K562 (cell line): ENCODE measurements at regions not wholly inside any gene's neighbourhood (a gene's known extent, or its start where the extent isn't known, plus 50 kb on each side); places are given as distances from the start of the nearest gene placed in this dataset.

Source experiments
- ATAC-seq: fragments of 200-7000 bp; cut with Tn5 transposase; 3 replicates; pipeline ENCODE4 v1.9.1; 2020; ENCODE audit warnings: moderate library complexity
- BruUV-seq: library from RNA; stranded (reverse); fragments of 400-500 nt; replicated peaks from 2 replicates; lab custom pipeline; 2021; lab: Mats Ljungman, UMichigan
- CTCF ChIA-PET: fragments of 300-600 bp; formaldehyde crosslinking; extraction: SDS; loops from one replicate; lab custom pipeline; 2021; ENCODE audit warnings: low intra/inter-chr PET ratio; lab: Yijun Ruan, JAX
- POLR2A ChIA-PET: fragments of 300-600, 350-650 bp; sonication (Branson Sonifier 250); formaldehyde crosslinking; extraction: SDS; loops from one replicate; lab custom pipeline; 2021; ENCODE audit warnings: antibody characterized with exemption, inconsistent platforms; lab: Yijun Ruan, JAX
- DNase-seq, 4 experiments: peaks; one replicate each; pipeline versions ENCODE4 v3.0.0 to v3.0.0-alpha.2; 2011 to 2018; ENCODE audit warnings: low spot score in 3 of 4, mixed read lengths in 3 of 4; ENCODE audit errors: extremely low read depth in 1 of 4
- FAIRE-seq: peaks from 2 replicates; lab custom pipeline; 2011; peaks lifted over from hg19 to GRCh38; lab: Jason Lieb, UNC
- H2AFZ ChIP-seq: 2 replicates; pipeline ENCODE4 v1.6.0; 2011; ENCODE audit warnings: low read depth, low read length, control low read depth, inconsistent platforms
- H3K27ac ChIP-seq: fragments of 200-600 bp; 3 replicates; pipeline ENCODE4 v1.8.0; 2011; ENCODE audit warnings: low read depth, mild to moderate bottlenecking, control low read depth, inconsistent platforms, low read length, moderate library complexity, mixed read lengths; ENCODE audit errors: extremely low read depth
- H3K27me3 ChIP-seq, 2 experiments: fragments of 300-600 bp in 1 of 2; 2 replicates in 1 of 2; 3 replicates in 1 of 2; pipeline versions ENCODE4 v1.6.0 to v1.8.0; 2011; ENCODE audit warnings: inconsistent platforms in 2 of 2, low read length in 2 of 2, mild to moderate bottlenecking in 1 of 2, mixed read lengths in 1 of 2, moderate library complexity in 1 of 2; ENCODE audit not compliant: control insufficient read depth in 2 of 2, insufficient read depth in 2 of 2
- H3K36me3 ChIP-seq: fragments of 300-600 bp; 3 replicates; pipeline ENCODE4 v1.8.0; 2011; ENCODE audit warnings: mild to moderate bottlenecking, low read length, inconsistent platforms; ENCODE audit not compliant: control insufficient read depth, insufficient read depth
- H3K4me1 ChIP-seq, 2 experiments: fragments of 200-600 bp in 1 of 2; replicated peaks in 1 of 2; 2 replicates in 1 of 2; 3 replicates in 1 of 2; pipeline versions ENCODE4 v1.5.1 to v1.8.0; 2011; ENCODE audit warnings: inconsistent platforms in 2 of 2, low read length in 2 of 2, mild to moderate bottlenecking in 1 of 2, mixed read lengths in 1 of 2, moderate library complexity in 1 of 2; ENCODE audit not compliant: control insufficient read depth in 2 of 2, insufficient read depth in 2 of 2
- H3K4me2 ChIP-seq: 2 replicates; pipeline ENCODE4 v1.6.1; 2011; ENCODE audit warnings: low read length, control low read depth, inconsistent platforms, mixed read lengths; ENCODE audit not compliant: insufficient read depth
- H3K4me3 ChIP-seq: fragments of 200-600 bp; sonication (generic), shearing (Covaris generic); 2 replicates; pipeline ENCODE4 v1.5.1; 2016; ENCODE audit warnings: control low read depth, inconsistent platforms
- H3K79me2 ChIP-seq: fragments of 200-600 bp; 3 replicates; pipeline ENCODE4 v1.8.0; 2011; ENCODE audit warnings: low read length, inconsistent platforms; ENCODE audit not compliant: control insufficient read depth, insufficient read depth
- H3K9ac ChIP-seq, 2 experiments: 2 replicates each; pipeline versions ENCODE4 v1.6.0 to v1.6.1; 2011; ENCODE audit warnings: low read depth in 2 of 2, low read length in 2 of 2, control low read depth in 1 of 2, inconsistent platforms in 1 of 2, mild to moderate bottlenecking in 1 of 2, mixed read lengths in 1 of 2; ENCODE audit not compliant: insufficient read depth in 1 of 2
- H3K9me1 ChIP-seq: one replicate; pipeline ENCODE4 v1.6.0; 2011; ENCODE audit warnings: inconsistent platforms, mild to moderate bottlenecking, low read length, moderate library complexity; ENCODE audit not compliant: control insufficient read depth, insufficient read depth
- H3K9me3 ChIP-seq: replicated peaks from 2 replicates; pipeline ENCODE4 v1.5.1; 2011; ENCODE audit warnings: low read depth, low read length, inconsistent platforms; ENCODE audit not compliant: control insufficient read depth, insufficient read depth
- H4K20me1 ChIP-seq: replicated peaks from 2 replicates; pipeline ENCODE4 v1.6.1; 2011; ENCODE audit warnings: low read length, inconsistent platforms, mixed read lengths; ENCODE audit not compliant: control insufficient read depth, insufficient read depth
- BHLHE40 ChIP-seq: IDR thresholded peaks from 2 replicates; pipeline ENCODE4 v1.6.1; 2011; ENCODE audit warnings: low read length, improper control_type of control experiment
- BMI1 ChIP-seq: fragments of 150-350 bp; IDR thresholded peaks from 2 replicates; pipeline ENCODE4 v1.6.1; 2014; ENCODE audit warnings: low read length
- CC2D1A ChIP-seq: fragments of 450-650 bp; IDR thresholded peaks from 2 replicates; pipeline ENCODE4 v1.6.1; 2017; ENCODE audit warnings: mild to moderate bottlenecking
- EP300 ChIP-seq: IDR thresholded peaks from 2 replicates; pipeline ENCODE4 v1.6.1; 2012; ENCODE audit warnings: low read length, improper control_type of control experiment
- LARP7 ChIP-seq: fragments of 450-650 bp; IDR thresholded peaks from 2 replicates; pipeline ENCODE4 v1.6.1; 2016
- MAFG ChIP-seq: fragments of 450-650 bp; conservative IDR thresholded peaks from 2 replicates; pipeline ENCODE4 v1.6.1; 2016; ENCODE audit warnings: missing genetic modification characterization, missing compliant biosample characterization
- NFRKB ChIP-seq: fragments of 450-650 bp; IDR thresholded peaks from 2 replicates; pipeline ENCODE4 v1.6.1; 2016; ENCODE audit warnings: low read depth
- POLR2G ChIP-seq: fragments of 200-400 bp; formaldehyde crosslinking; IDR thresholded peaks from 2 replicates; pipeline ENCODE4 v1.6.1; 2017; ENCODE audit warnings: low read depth, mild to moderate bottlenecking, antibody characterized with exemption, low read length, moderate library complexity
- TBP ChIP-seq: optimal IDR thresholded peaks from 2 replicates; pipeline ENCODE3; 2011; ENCODE audit warnings: low read depth, low read length, improper control_type of control experiment
- U2AF1 ChIP-seq: fragments of 200-400 bp; formaldehyde crosslinking; optimal IDR thresholded peaks from 2 replicates; pipeline ENCODE3; 2017; ENCODE audit warnings: mild to moderate bottlenecking, low read depth, low read length, moderate library complexity
- ZKSCAN1 ChIP-seq: fragments of 150-350 bp; IDR thresholded peaks from 2 replicates; pipeline ENCODE4 v1.6.1; 2016; ENCODE audit warnings: low read depth, low read length
- ZNF583 ChIP-seq: fragments of 250-450 bp; sonication (Bioruptor Pico); IDR thresholded peaks from 2 replicates; pipeline ENCODE4 v1.4.0; 2020
- WGBS: fragments of 100-300 bp; shearing (Covaris generic); methylation state at CpG from one replicate; pipeline ENCODE4 v1.1.6; 2016; ENCODE audit warnings: low coverage, mixed read lengths; ENCODE audit not compliant: insufficient coverage; ENCODE audit errors: missing lambda C conversion rate; 5-methylcytosine and 5-hydroxymethylcytosine counted together
- in situ Hi-C: fragments of 300-500 bp; cut with MboI; formaldehyde crosslinking; loops from 4 replicates; pipeline ENCODE4 v1.15.0; 2018; ENCODE audit warnings: inconsistent platforms, mixed read lengths
- intact Hi-C: fragments of 100-400 bp; cut with micrococcal nuclease; formaldehyde crosslinking; loops from 2 replicates; pipeline ENCODE4 v1.14.2; 2022
- TF ChIP-seq, protein P1 (sequence below): fragments of 150-350 bp; conservative IDR thresholded peaks from 2 replicates; pipeline ENCODE4 v1.6.1; 2014; ENCODE audit warnings: low read length
- TF ChIP-seq, protein P2 (sequence below): fragments of 450-650 bp; IDR thresholded peaks from 2 replicates; pipeline ENCODE4 v1.6.1; 2016

DNA sequence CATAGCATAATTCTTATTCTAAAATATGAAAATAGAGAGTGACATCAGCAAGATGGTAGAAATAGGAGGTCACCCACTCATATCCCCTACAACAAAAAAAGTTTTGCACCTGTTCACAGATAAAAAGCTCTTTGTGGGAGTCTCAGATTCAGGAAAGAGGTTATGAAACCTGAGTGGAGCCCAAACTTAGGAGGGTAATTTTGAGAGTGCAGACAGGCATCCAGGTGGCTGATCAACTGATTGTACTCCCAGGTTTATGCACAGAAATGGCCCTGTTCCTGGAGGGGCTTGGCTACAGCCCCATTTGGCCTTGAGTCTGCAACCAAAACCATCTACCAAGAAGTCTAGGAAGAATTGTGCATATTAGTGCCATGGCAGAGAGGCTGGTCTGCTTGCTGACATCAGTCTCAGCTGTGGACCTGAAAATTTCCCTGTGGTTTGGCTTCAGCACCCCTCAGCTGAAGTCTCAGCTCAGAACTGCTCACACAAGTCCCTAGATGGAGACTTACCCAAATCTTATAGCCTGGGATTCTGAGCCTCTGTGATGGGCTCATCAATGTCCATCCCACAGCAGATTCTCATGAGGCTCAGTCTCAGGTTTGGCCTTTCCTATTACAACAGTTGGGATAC, 291.6 kb downstream of the IL20RB start (continued):
- TF ChIP-seq, protein P1, sequence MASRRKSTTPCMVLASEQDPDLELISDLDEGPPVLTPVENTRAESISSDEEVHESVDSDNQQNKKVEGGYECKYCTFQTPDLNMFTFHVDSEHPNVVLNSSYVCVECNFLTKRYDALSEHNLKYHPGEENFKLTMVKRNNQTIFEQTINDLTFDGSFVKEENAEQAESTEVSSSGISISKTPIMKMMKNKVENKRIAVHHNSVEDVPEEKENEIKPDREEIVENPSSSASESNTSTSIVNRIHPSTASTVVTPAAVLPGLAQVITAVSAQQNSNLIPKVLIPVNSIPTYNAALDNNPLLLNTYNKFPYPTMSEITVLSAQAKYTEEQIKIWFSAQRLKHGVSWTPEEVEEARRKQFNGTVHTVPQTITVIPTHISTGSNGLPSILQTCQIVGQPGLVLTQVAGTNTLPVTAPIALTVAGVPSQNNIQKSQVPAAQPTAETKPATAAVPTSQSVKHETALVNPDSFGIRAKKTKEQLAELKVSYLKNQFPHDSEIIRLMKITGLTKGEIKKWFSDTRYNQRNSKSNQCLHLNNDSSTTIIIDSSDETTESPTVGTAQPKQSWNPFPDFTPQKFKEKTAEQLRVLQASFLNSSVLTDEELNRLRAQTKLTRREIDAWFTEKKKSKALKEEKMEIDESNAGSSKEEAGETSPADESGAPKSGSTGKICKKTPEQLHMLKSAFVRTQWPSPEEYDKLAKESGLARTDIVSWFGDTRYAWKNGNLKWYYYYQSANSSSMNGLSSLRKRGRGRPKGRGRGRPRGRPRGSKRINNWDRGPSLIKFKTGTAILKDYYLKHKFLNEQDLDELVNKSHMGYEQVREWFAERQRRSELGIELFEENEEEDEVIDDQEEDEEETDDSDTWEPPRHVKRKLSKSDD, result no peak
- no peak for TF ChIP-seq EP300
- no peak for TF ChIP-seq BHLHE40
- no peak for TF ChIP-seq U2AF1
- no peak for TF ChIP-seq ZNF583 (CRISPR knock-in tag)
- TF ChIP-seq ZKSCAN1, result no peak
- TF ChIP-seq POLR2G, result no peak
- TF ChIP-seq TBP, result no peak
- no peak for TF ChIP-seq CC2D1A
- TF ChIP-seq LARP7, result no peak
- TF ChIP-seq NFRKB, result no peak
- TF ChIP-seq, all 486 proteins: peak for 0

DNA sequence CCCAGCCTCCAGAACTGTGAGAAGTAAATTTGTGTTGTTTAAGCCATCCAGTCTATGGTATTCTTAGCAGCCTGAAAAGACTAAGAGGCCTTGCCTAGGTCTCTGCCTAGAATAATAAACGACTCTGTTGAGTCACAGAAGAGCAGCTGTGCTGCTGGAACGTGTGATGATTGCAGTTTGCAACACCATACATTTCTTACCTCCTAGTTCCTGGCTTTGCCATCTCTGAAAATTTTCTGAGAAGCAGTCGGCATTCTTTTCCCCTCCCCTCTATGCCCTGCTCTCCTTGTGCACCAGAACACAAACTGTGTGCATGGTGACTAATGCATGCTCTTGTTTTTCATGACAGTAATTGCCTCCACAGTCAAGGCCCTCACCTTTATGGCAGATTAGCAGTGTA, 301.3 kb downstream of the IL20RB start:
- ATAC-seq (no peak), FAIRE-seq (no peak), DNase-seq (no peak)
- no peak for TF ChIP-seq BMI1
- no peak for TF ChIP-seq MAFG (tag)
- TF ChIP-seq, protein P2, sequence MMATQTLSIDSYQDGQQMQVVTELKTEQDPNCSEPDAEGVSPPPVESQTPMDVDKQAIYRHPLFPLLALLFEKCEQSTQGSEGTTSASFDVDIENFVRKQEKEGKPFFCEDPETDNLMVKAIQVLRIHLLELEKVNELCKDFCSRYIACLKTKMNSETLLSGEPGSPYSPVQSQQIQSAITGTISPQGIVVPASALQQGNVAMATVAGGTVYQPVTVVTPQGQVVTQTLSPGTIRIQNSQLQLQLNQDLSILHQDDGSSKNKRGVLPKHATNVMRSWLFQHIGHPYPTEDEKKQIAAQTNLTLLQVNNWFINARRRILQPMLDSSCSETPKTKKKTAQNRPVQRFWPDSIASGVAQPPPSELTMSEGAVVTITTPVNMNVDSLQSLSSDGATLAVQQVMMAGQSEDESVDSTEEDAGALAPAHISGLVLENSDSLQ, result no peak
- POLR2A ChIA-PET, result no interaction called here
- Histone ChIP-seq H3K27me3 (no peaks in the 10 kb centered on the region), H3K4me3 (no peak overlapping the region), H3K4me1 (no peaks in the 10 kb centered on the region), H3K9me3 (no peaks in the 10 kb centered on the region), H3K36me3 (no peaks in the 10 kb centered on the region), H3K79me2 (no peaks in the 10 kb centered on the region), H3K9ac (no peak overlapping the region), H2AFZ (no peak overlapping the region), H3K4me2 (no peak overlapping the region), H4K20me1 (no peaks in the 10 kb centered on the region), H3K27ac (no peak overlapping the region), H3K9me1 (no peaks in the 10 kb centered on the region)
- in situ Hi-C loops, result no loop called here
- intact Hi-C loops, result no loop called here
- WGBS, result 0% methylated on average over 2 of the region's 3 CpGs
- CTCF ChIA-PET, result no interaction called here
- no TSS peak for BruUV-seq
